Cerebellar nuclear complex (tissue), 1 donor: ENCODE measurements at regions not wholly inside any gene's neighbourhood (a gene's known extent, or its start where the extent isn't known, plus 50 kb on each side); places are given as distances from the start of the nearest gene placed in this dataset.
"Not testable (repeated sequence)": the region's sequence is repeated elsewhere in the genome, so short reads cannot be mapped to it uniquely, and the experiment has no call there.

ENCODE experiments used
- DNase-seq, 2 experiments: peaks; one replicate each; lab custom pipeline; 2025; lab: John Stamatoyannopoulos, UW

GRCh38 chr11:95442531-95443050, 211.6 kb upstream of the SESN3 start:
- no peak for DNase-seq

GRCh38 chr11:95435628-95436353, 204.8 kb upstream of the SESN3 start:
- DNase-seq = no peak

DNA sequence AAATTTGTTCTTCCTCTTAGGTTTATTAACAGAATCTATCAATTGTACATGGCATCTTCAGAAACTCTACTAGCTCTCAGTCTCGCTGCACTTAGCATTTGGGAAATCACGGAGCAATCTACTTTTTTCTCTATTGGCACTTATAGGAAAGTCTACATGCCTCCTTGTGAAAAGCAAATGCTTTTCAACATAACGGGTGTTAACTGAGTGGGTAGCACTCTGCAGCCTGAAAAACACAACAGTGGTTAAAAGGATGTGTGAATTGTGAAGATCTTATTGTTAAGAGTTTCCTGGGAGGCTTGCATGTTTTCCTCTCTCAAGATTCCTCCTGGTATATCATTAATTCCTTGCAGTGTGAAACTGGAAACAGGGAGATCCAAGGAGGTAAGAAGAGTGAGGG, 204.2 kb upstream of the SESN3 start:
- no peak for DNase-seq

GRCh38 chr11:95434489-95435057, 203.6 kb upstream of the SESN3 start:
- DNase-seq = no peak

DNA sequence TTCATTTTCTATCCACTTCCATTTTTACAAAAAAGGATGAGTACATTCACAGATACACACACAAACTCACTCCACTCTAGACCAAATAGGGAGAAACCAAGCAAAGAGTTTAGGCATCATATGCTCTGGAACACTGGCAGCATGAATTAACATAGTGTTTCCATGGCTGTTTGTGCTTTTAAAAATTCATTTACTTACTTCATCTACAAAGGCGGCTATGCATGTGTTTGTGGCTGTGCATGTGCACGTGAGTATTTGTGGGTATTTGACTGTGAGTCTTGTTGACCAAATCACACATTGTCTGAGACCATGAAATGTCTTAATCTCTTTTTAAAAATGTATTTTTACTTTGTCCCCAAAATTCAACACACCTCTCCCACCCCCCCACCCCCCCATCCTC, 203.0 kb upstream of the SESN3 start:
- DNase-seq = no peak

- DNase-seq = no peak
Measured at GRCh38 chr11:95432714-95433503, 201.9 kb upstream of the SESN3 start.

DNA sequence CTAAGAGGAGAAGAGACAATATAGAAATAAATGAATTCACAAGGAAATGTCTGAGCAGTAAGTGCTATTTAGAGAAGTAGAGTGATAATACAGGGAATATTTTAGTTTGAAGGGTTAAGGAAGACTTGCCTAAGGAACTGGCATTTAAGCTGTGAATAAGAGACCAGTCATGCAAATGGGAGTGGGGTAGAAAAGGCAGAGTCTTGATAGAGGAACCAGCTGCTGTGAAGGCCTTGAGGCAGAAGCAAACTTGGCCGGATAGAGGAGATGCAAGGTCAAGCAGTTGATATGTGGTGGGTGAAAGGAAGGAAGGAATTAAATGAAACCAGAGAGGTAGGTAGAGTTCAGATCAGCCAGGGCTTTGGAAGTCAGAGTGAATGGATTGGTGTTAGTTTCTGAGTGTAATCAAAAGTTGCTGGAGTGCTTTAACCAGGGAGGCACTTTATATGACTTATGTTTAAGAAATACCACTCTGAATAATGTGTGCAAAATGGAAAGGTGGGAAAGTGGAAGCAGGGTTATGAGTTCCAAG, 198.4 kb upstream of the SESN3 start:
- no peak for DNase-seq

- DNase-seq = no peak
Measured at GRCh38 chr11:95426823-95427462, 195.9 kb upstream of the SESN3 start.

- no peak for DNase-seq
Measured at GRCh38 chr11:95419915-95420314, 188.9 kb upstream of the SESN3 start.

- no peak for DNase-seq
Measured at GRCh38 chr11:95418916-95419315, 187.9 kb upstream of the SESN3 start.

GRCh38 chr11:95417832-95418231, 186.8 kb upstream of the SESN3 start:
- no peak for DNase-seq

DNA sequence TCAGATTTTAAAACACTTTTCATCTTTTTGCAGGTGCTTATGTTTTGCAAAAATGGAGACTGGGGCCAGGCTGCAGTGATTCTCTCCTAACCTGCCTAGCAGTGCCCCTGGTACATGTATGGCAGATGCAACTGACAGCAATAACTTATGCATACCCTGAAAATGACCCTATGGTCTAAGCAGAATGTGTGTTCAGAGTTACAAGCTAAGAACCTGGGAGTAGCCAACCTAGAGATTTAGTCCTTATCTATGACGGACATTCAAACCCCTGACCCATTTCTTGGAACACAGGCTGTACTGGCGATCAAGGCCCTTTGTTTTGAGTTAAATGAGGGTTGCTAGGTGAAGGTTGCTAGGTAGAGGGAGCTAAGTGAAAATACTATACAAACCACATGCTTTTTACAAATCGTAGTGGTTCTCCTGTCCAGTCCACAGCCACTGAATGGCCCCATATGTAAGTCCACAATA, 184.9 kb upstream of the SESN3 start:
- no peak for DNase-seq

- no peak for DNase-seq
Measured at GRCh38 chr11:95414217-95414616, 183.2 kb upstream of the SESN3 start.

GRCh38 chr11:95413761-95414160, 182.8 kb upstream of the SESN3 start:
- no peak for DNase-seq

DNA sequence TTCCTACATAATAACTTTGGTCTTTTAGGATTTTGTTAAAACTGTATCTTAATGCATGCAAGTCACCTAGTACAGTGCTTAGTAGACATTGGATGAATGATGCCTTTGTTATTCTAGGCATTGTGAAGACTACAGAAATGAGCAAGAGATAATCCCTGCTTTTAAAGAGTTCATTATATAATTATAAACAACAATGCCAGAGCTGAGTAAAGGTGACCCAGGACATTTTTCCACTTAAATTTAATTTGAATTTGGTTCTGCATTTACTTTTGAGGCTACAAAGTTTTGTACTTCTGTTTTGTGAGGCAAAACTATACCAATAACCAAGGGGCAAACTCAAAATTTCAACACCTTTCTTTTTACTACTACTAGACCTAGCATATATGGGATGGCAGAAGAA, 182.0 kb upstream of the SESN3 start:
- no peak for DNase-seq

DNA sequence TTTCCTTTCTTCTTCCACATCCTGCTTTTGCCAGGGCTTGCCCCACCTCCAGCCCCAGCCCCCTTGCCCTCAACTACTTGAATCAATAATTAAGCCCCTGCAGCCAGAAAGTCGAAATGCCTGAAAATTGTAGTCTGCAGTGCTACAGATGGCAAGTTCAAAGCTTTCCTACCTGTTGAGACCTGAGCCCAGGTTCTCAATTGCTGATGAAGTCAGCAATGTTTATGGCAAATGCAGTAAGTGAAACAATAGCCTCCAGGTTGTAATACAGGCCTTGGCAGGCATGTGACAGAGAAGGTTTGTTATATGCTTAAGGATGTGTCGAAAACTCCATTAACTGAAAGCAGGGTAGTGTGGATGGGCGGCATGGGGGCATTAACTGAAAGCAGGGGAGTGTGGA, 181.1 kb upstream of the SESN3 start:
- no peak for DNase-seq

DNA sequence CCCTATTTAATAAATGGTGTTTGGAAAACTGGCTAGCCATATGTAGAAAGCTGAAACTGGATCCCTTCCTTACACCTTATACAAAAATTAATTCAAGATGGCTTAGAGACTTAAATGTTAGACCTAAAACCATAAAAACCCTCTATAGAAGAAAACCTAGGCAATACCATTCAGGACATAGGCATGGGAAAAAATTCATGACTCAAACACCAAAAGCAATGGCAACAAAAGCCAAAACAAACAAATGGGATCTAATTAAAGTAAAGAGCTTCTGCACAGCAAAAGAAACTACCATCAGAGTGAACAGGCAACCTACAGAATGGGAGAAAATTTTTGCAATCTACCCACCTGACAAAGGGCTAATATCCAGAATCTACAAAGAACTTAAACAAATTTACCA, 179.7 kb upstream of the SESN3 start:
- not testable (repeated sequence) for DNase-seq

DNA sequence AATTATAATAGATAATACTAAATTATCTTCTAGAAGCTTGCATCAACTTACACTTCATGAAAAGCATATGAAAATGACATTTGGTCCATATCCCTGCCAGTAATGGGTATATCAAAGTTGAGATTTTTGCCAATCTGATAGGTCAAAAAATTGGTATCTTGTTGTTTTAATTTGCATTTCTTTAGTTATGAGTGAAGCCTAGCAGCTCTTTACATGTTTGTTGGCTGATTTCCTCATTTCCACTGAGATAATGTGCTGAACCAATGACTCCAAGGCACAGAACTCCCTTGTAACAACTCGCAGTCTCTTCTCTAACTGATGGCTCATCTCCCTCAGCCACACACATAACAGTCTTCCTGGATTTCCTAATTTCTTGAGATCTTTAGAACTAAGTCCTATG, 175.3 kb upstream of the SESN3 start:
- no peak for DNase-seq

DNA sequence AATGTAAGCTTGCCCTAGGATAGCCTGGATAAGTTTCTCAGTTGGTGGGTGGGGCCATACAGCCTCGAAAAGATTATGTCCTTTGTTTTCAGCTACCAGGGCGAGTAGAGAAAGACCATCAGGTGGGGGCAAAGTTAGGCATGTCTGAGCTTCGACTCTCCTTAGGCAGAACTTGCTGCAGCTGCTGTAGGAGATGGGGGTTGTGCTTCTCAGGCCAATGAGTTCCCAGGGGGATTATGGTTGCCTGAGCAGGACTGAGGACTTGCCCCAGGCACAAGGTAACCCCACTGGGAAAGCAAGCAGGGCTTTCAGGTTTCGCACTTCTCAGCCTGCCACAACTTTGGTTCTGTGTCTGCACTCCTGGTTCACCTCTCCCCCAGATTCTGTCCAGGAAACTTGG, 173.4 kb upstream of the SESN3 start:
- DNase-seq = no peak

- no peak for DNase-seq
Measured at GRCh38 chr11:95398437-95399112, 167.6 kb upstream of the SESN3 start.

GRCh38 chr11:95392644-95393043, 161.6 kb upstream of the SESN3 start:
- DNase-seq = no peak

DNA sequence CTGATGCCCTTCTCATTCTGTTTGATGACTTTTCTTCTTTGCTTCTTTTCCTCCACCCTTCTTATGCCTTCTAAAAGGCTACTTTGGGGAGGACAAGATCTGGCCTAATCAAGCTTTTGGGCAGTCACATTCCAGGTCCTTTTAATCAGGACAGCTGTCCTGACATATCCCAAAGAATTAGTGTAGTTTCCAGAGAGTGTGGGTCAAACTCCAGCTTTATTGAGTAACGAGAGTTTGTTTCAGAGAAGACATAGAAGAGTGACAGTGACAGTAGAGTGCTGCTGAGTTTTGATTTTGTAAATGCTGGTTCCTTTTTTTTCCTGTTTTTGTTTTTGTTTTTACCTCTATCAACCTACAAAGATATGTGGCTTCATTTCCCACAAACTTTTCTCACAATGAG, 158.4 kb upstream of the SESN3 start:
- no peak for DNase-seq
